SU-DHL-6 (cell line): ENCODE measurements at regions not wholly inside any gene's neighbourhood (a gene's known extent, or its start where the extent isn't known, plus 50 kb on each side); places are given as distances from the start of the nearest gene placed in this dataset.
A peak's percentile ranks its signal among the peaks of the same experiment; 100 is the strongest.

Experiments
- H2AFZ ChIP-seq: fragments of 200-600 bp; sonication (generic); 2 replicates; pipeline ENCODE4 v1.6.1; 2014; ENCODE audit warnings: low read depth, mild to moderate bottlenecking, moderate library complexity, mixed read lengths, antibody characterized with exemption, low read length; ENCODE audit not compliant: severe bottlenecking
- H3F3A ChIP-seq: fragments of 200-600 bp; shearing (Covaris generic); 2 replicates; pipeline ENCODE4 v1.6.0; 2016; ENCODE audit warnings: antibody characterized with exemption, mild to moderate bottlenecking; ENCODE audit not compliant: insufficient read depth
- H3K27ac ChIP-seq: fragments of 200-600 bp; sonication (generic); 2 replicates; pipeline ENCODE4 v1.5.1; 2016; ENCODE audit warnings: low read depth, mild to moderate bottlenecking, low read length, moderate library complexity, mixed read lengths
- H3K27me3 ChIP-seq: fragments of 200-600 bp; sonication (generic), shearing (Covaris generic); 2 replicates; pipeline ENCODE4 v1.6.0; 2014; ENCODE audit warnings: mild to moderate bottlenecking, low read length
- H3K36me3 ChIP-seq: fragments of 200-600 bp; sonication (generic); 2 replicates; pipeline ENCODE4 v1.6.1; 2014; ENCODE audit warnings: mild to moderate bottlenecking, low read length, mixed read lengths
- H3K4me2 ChIP-seq: fragments of 300-600, 200-600 bp; shearing (Covaris generic), sonication (generic); 2 replicates; pipeline ENCODE4 v1.6.0; 2014; ENCODE audit warnings: low read length, low read depth, mild to moderate bottlenecking; ENCODE audit not compliant: poor library complexity, severe bottlenecking
- H3K4me3 ChIP-seq: fragments of 200-600 bp; sonication (generic); 2 replicates; pipeline ENCODE4 v1.5.1; 2014; ENCODE audit warnings: antibody characterized with exemption, low read length, mild to moderate bottlenecking, mixed read lengths; ENCODE audit not compliant: insufficient read depth, poor library complexity, severe bottlenecking
- H3K79me2 ChIP-seq: fragments of 200-600 bp; sonication (generic); 2 replicates; pipeline ENCODE4 v1.6.1; 2014; ENCODE audit warnings: mild to moderate bottlenecking, low read length, moderate library complexity; ENCODE audit not compliant: insufficient read depth
- H3K9ac ChIP-seq: fragments of 200-600 bp; sonication (generic); 2 replicates; pipeline ENCODE4 v1.7.0; 2014; ENCODE audit warnings: mild to moderate bottlenecking, low read length
- H3K9me2 ChIP-seq: fragments of 200-600 bp; sonication (generic); replicated peaks from 2 replicates; pipeline ENCODE4 v1.6.1; 2014; ENCODE audit warnings: low read length; ENCODE audit not compliant: insufficient read depth
- H3K9me3 ChIP-seq: fragments of 200-600 bp; sonication (generic); 2 replicates; pipeline ENCODE4 v1.6.1; 2014; ENCODE audit warnings: low read length, mixed read lengths; ENCODE audit not compliant: insufficient read depth
- H4K20me1 ChIP-seq: fragments of 200-600 bp; sonication (generic); 2 replicates; pipeline ENCODE4 v1.6.1; 2014; ENCODE audit warnings: low read depth, mild to moderate bottlenecking, antibody characterized with exemption, low read length, moderate library complexity, mixed read lengths
- CTCF ChIP-seq: fragments of 200-600 bp; sonication (generic); IDR thresholded peaks from one replicate; pipeline ENCODE4 v1.5.1; 2017; ENCODE audit warnings: antibody characterized with exemption, mild to moderate bottlenecking, low read length, moderate library complexity; ENCODE audit not compliant: insufficient read depth, poor library complexity, severe bottlenecking
- EZH2phosphoT487 ChIP-seq: fragments of 200-600 bp; sonication (generic), shearing (Covaris generic); conservative IDR thresholded peaks from 2 replicates; pipeline ENCODE4 v1.6.1; 2018; ENCODE audit warnings: mild to moderate bottlenecking, antibody characterized with exemption, low read length, moderate library complexity, mixed read lengths

GRCh38 chr11:15327786-15328231 lies 213.1 kb downstream of the INSC start:
- no peak overlapping the region for H3K27ac ChIP-seq
- H3K9ac ChIP-seq = no peak overlapping the region
- no peak overlapping the region for H2AFZ ChIP-seq

GRCh38 chr11:15333407-15333806 lies 218.7 kb downstream of the INSC start:
- Histone ChIP-seq H3K79me2 (no peaks in the 10 kb centered on the region), H3K4me3 (no peak overlapping the region), H3K27ac (no peak overlapping the region), H4K20me1 (no peaks in the 10 kb centered on the region), H3K9me2 (no peaks in the 10 kb centered on the region), H3F3A (no peaks in the 10 kb centered on the region), H3K27me3 (no peaks in the 10 kb centered on the region), H3K9ac (no peak overlapping the region), H2AFZ (no peak overlapping the region), H3K9me3 (no peaks in the 10 kb centered on the region), H3K36me3 (no peaks in the 10 kb centered on the region), H3K4me2 (no peak overlapping the region)
- no peak for TF ChIP-seq CTCF
- TF ChIP-seq EZH2phosphoT487 = no peak

More at GRCh38 chr11:15327786-15328231, 213.1 kb downstream of the INSC start:
- no peaks in the 10 kb centered on the region for H3K79me2 ChIP-seq
- no peaks in the 10 kb centered on the region for H3K9me2 ChIP-seq
- TF ChIP-seq CTCF (peak; percentile 60), EZH2phosphoT487 (no peak)
- H3K4me2 ChIP-seq = no peak overlapping the region
- H3K9me3 ChIP-seq = no peaks in the 10 kb centered on the region
- no peaks in the 10 kb centered on the region for H3F3A ChIP-seq
- H3K27me3 ChIP-seq = no peaks in the 10 kb centered on the region
- no peaks in the 10 kb centered on the region for H3K36me3 ChIP-seq
- no peaks in the 10 kb centered on the region for H4K20me1 ChIP-seq
- H3K4me3 ChIP-seq = no peak overlapping the region

GRCh38 chr11:15334766-15335165 lies 220.0 kb downstream of the INSC start:
- Histone ChIP-seq H3K9me2 (no peaks in the 10 kb centered on the region), H3K4me2 (no peak overlapping the region), H3K27me3 (no peaks in the 10 kb centered on the region), H2AFZ (no peak overlapping the region), H3K79me2 (no peaks in the 10 kb centered on the region), H4K20me1 (no peaks in the 10 kb centered on the region), H3F3A (no peaks in the 10 kb centered on the region), H3K27ac (no peak overlapping the region), H3K9me3 (no peaks in the 10 kb centered on the region), H3K4me3 (no peak overlapping the region), H3K36me3 (no peaks in the 10 kb centered on the region), H3K9ac (no peak overlapping the region)
- no peak for TF ChIP-seq EZH2phosphoT487
- TF ChIP-seq CTCF = no peak
